ENCODE measurements at regions not wholly inside any gene's neighbourhood (a gene's known extent, or its start where the extent isn't known, plus 50 kb on each side); places are given as distances from the start of the nearest gene placed in this dataset.

- TF ChIP-seq SUZ12 (IDR thresholded peaks at IDR 0.05; ENCODE audit: extremely low read depth, insufficient read depth, insufficient read length), result no peak
- no peak for TF ChIP-seq ZNF274 (IDR thresholded peaks at IDR 0.05; ENCODE audit: low read depth, low read length)
These were observed 230.6 kb upstream of the TENM4 start for GRCh38 chr11:79671401-79671800.
